IMR-90 (cell line): ENCODE measurements at regions not wholly inside any gene's neighbourhood (a gene's known extent, or its start where the extent isn't known, plus 50 kb on each side); places are given as distances from the start of the nearest gene placed in this dataset.

Experiments used
- BHLHE40 ChIP-seq: fragments of 150-350 bp; IDR thresholded peaks from 2 replicates; pipeline ENCODE4 v1.6.1; 2016; ENCODE audit warnings: mild to moderate bottlenecking, low read depth, low read length
- CEBPB ChIP-seq: IDR thresholded peaks from 2 replicates; pipeline ENCODE4 v1.6.1; 2012; ENCODE audit warnings: low read depth, low read length, improper control_type of control experiment
- CTCF ChIP-seq: conservative IDR thresholded peaks from 2 replicates; pipeline ENCODE4 v1.5.1; 2012; ENCODE audit warnings: mild to moderate bottlenecking, low read depth, low read length, improper control_type of control experiment
- NFE2L2 ChIP-seq: fragments of 150-350 bp; IDR thresholded peaks from 2 replicates; pipeline ENCODE4 v1.6.1; 2016; ENCODE audit warnings: low read depth, mild to moderate bottlenecking, low read length

- TF ChIP-seq BHLHE40 (no peak), CEBPB (no peak), CTCF (no peak), NFE2L2 (no peak)
Measured at GRCh38 chr3:153045150-153045549, 116.9 kb upstream of the RAP2B start.
